WI38 (cell line): ENCODE measurements at regions not wholly inside any gene's neighbourhood (a gene's known extent, or its start where the extent isn't known, plus 50 kb on each side); places are given as distances from the start of the nearest gene placed in this dataset.

ENCODE experiments used
- H3K4me3 ChIP-seq: 2 replicates; pipeline ENCODE4 v1.5.1; 2011; ENCODE audit warnings: low read depth, mild to moderate bottlenecking, control low read depth, low read length
- TF ChIP-seq, protein P1 (sequence below): IDR thresholded peaks from 2 replicates; pipeline ENCODE4 v1.5.1; 2012; ENCODE audit warnings: low read depth, mild to moderate bottlenecking, control low read depth, low read length

DNA sequence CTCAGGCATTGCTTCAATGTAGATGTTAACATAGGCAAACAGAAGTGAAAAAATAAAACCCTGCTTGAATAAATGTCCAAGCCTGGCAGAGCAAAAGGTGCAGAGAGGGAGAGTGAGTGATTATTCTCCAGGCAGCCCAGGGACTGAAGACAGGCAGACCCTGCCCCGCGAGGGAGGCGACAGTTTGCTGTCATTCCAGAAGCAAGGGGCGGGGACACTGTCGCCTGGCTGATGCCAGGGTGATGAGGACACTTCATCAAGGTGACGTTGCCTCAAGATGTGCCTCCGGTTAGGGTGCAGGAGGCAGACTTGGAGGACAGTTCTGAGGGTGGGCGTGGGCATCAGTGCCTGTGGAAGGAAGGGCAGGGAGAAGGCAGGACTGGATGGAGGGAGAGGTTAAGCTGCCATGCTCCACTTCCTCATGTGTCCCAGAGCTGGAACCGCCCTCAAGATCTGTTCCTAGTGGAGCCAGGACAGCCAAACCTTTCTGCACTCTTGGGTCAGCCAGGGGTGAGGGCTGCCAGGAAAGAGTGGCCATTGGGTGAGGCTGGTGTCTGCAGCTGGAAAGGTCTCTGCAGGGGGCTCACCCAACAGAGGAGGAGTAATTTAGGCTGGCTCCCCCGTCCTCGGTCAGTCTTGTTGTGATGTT is 560.5 kb upstream of the MKI67 start:
- no peak overlapping the region for H3K4me3 ChIP-seq
- TF ChIP-seq, protein P1, sequence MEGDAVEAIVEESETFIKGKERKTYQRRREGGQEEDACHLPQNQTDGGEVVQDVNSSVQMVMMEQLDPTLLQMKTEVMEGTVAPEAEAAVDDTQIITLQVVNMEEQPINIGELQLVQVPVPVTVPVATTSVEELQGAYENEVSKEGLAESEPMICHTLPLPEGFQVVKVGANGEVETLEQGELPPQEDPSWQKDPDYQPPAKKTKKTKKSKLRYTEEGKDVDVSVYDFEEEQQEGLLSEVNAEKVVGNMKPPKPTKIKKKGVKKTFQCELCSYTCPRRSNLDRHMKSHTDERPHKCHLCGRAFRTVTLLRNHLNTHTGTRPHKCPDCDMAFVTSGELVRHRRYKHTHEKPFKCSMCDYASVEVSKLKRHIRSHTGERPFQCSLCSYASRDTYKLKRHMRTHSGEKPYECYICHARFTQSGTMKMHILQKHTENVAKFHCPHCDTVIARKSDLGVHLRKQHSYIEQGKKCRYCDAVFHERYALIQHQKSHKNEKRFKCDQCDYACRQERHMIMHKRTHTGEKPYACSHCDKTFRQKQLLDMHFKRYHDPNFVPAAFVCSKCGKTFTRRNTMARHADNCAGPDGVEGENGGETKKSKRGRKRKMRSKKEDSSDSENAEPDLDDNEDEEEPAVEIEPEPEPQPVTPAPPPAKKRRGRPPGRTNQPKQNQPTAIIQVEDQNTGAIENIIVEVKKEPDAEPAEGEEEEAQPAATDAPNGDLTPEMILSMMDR = no peak

DNA sequence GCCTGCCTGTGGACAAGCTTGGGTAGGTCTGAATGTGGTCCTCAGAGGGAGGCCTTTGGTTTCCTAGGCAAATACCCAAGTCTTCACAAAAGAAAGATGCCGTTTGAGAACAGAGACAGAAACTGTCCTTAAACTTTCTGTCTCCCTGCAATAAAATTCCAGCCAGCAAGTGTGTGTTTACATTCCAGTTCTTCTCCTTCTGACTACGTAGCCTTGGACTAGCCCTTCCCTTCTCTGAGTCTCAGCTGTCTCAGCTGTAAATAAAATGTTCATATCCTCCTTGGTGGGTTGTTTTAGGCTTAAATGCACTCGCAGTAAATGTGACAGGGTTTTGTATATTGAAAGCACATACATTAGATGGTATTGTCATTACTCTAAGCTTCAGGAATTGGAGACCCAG is 561.2 kb upstream of the MKI67 start:
- TF ChIP-seq, protein P1 = no peak

DNA sequence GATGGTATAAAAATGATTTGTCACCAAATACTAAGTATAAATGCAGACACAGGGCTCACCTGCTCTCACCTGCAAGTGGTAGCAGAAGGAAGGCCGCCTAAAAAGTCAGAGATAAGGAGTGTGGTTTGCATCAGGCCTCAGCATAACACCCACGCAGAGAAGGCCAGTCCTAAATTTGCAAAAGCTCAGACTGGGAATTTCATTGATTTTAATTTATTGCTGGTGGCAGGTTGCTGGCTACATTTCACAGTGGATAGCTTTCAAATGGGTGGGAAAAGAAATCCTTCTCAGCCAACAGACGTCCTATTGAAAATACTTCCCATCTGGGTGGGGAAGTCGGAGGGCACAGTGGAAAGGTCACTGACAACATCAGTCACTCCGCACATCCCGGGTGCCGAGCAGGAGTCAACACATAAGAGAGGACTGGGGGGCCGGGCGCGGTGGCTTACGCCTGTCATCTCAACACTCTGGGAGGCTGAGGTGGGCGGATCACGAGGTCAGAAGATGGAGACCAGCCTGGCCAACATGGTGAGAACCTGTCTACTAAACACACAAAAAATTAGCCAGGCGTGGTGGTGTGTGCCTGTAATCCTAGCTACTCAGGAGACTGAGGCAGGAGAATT is 561.8 kb upstream of the MKI67 start:
- TF ChIP-seq, protein P1 = no peak
- no peak overlapping the region for H3K4me3 ChIP-seq

More for the DNA sequence above, 561.2 kb upstream of the MKI67 start:
- no peak overlapping the region for H3K4me3 ChIP-seq

DNA sequence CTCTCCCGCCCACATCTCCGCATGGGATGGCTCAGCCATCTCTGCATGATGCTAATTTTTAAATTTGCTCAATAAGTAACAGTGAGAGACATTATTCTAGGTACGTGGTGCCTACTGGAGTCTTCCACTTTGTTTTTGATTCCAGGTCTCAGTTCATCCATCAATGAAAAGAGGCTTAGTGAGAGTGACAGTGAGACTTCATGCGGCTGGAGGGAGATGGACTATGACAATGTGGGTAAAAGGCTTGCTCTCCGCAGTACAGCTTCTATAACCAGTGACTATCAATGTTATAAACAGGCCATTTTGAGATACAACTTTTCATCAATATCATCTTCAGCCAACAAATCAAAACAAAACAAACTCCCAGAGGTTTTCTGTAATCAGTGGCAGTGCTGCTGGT is 563.4 kb upstream of the MKI67 start:
- H3K4me3 ChIP-seq = no peak overlapping the region
- TF ChIP-seq, protein P1 = no peak

DNA sequence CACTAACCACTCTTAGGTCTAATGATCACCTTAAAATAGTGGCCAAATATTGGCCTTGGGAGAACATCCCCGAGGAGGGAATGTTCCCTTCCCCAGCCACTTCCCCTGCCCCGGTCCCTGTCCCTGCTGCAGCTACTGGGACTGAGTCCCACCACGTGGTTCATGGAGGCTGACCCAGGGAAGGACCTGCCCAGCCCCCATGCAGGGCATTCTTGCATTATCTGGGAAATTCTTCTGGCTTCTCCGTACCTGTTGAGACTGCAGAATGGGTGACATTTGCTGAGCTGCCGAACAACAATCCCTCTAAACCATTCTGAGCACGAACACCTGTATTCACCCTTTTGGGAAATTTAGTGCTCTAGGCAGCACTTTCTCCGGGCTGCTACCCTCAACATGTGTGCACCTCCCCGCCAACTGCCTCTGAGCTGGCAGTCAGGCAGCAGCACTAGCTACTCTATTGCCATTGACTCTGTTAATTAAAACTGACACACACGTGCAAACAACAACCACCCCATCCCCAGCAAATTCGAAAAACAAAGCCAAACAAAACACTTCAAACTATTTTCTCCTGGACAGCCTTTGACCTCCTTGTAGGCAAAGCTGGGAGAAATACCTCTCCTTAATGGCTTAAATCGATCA is 567.4 kb upstream of the MKI67 start:
- H3K4me3 ChIP-seq = no peak overlapping the region
- TF ChIP-seq, protein P1 = no peak

DNA sequence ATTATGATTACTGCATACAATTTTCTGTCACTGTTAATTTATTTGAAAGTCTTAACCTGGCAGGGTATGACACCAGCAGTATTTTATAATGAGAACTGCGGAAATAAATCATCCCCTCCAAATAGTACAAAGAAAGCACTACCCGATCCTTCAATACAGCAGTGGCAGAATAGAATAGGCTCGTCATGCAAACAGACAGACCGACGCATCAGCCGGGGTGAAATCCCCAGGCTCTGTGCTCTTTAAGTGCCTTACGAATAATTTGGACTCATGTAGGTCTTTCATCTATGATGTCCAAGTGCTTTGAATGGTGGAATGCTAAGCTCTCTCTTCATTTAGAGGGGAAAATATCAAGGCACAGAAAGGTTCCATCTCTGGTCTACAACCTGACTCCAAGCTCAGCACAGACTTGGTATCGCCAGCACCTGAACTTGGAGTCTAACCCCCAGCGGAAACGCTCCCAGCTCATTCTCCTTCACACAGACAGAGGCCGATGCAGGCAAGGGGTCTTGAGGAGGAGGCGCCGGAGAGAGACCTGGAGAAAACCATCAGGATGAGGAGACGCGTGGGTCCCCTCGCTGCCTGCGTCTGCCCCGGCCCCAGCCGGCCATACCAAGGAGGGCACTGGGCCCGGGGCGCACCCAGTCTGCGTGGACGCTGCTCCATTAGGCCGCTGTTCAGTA is 568.1 kb upstream of the MKI67 start:
- TF ChIP-seq, protein P1 = no peak
- H3K4me3 ChIP-seq = no peak overlapping the region
